ENCODE measurements at regions not wholly inside any gene's neighbourhood (a gene's known extent, or its start where the extent isn't known, plus 50 kb on each side); places are given as distances from the start of the nearest gene placed in this dataset.
"Not testable (repeated sequence)": the region's sequence is repeated elsewhere in the genome, so short reads cannot be mapped to it uniquely, and the experiment has no call there.

DNA sequence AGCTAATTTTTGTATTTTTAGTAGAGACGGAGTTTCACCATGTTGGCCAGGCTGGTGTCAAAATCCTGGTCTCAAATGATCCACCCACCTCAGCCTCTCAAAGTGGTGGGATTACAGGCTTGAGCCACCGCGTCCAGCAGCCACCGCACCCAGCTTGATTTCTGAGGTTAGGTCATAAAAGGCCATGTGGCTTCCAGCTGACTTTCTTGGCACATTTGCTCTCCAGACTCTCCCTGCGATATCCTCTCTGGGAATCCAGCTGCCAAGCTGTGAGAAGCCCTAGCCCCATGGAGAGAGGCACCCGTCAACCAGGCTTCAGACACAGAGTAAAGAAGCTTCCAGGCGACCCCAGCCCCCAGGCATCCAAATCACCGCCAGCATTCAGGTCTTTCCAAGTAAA lies 58.2 kb upstream of the SPDYE9 start:
- DNase-seq; intact Hi-C loops (cut with DNase I); H3K4me3 ChIP-seq; H3K27me3 ChIP-seq (ENCODE audit: insufficient read depth in 3 of 3, low read length in 2 of 3); H3K36me3 ChIP-seq (ENCODE audit: insufficient read depth in 1 of 2, low read depth in 1 of 2); H3K4me1 ChIP-seq; H3K27ac ChIP-seq; ATAC-seq; H3K9me3 ChIP-seq: not testable (repeated sequence)
- 63 to 90% (median 70%) methylated on average over 1 to 4 of the region's 8 CpGs for WGBS, 3 donors

- H3K36me3 ChIP-seq (ENCODE audit: insufficient read depth in 1 of 2, low read depth in 1 of 2): not testable (repeated sequence)
Measured at GRCh38 chr7:73137922-73138321, 52.1 kb upstream of the SPDYE9 start.

More at GRCh38 chr7:73137922-73138321, 52.1 kb upstream of the SPDYE9 start:
- DNase-seq; intact Hi-C loops (cut with DNase I); H3K4me3 ChIP-seq; H3K4me1 ChIP-seq; H3K9me3 ChIP-seq; H3K27ac ChIP-seq; H3K27me3 ChIP-seq (ENCODE audit: insufficient read depth in 3 of 3, low read length in 2 of 3): not testable (repeated sequence)
- peak; percentile 68 to 95 (median 90) for ATAC-seq
- WGBS, 3 donors: 8% methylated on average over 1 of the region's 3 CpGs; no CpG with 5 or more reads in 2 of the 3 donors

All from psoas muscle (tissue), 7 donors.